HCT116 (cell line): ENCODE measurements at regions not wholly inside any gene's neighbourhood (a gene's known extent, or its start where the extent isn't known, plus 50 kb on each side); places are given as distances from the start of the nearest gene placed in this dataset.

Experiments
- CEBPB ChIP-seq: IDR thresholded peaks from 2 replicates; pipeline ENCODE4 v1.6.1; 2012; ENCODE audit warnings: low read depth
- EZH2 ChIP-seq: fragments of 200-600 bp; sonication (generic); IDR thresholded peaks from 2 replicates; pipeline ENCODE4 v1.6.1; 2017; ENCODE audit warnings: antibody characterized with exemption, mixed run types
- REST ChIP-seq: IDR thresholded peaks from 2 replicates; pipeline ENCODE4 v1.6.1; 2012; ENCODE audit warnings: low read depth

- TF ChIP-seq CEBPB (no peak), REST (no peak), EZH2 (no peak)
Measured at GRCh38 chr14:94971750-94972149, 185.6 kb downstream of the DICER1 start.
